Activated CD4-positive, alpha-beta T cell treated with anti-CD3 and anti-CD28 coated beads for 48 hours (primary cell): ENCODE measurements at regions not wholly inside any gene's neighbourhood (a gene's known extent, or its start where the extent isn't known, plus 50 kb on each side); places are given as distances from the start of the nearest gene placed in this dataset.

Experiments used
- DNase-seq: peaks from one replicate; pipeline ENCODE4 v3.0.0-alpha.2; 2020

DNA sequence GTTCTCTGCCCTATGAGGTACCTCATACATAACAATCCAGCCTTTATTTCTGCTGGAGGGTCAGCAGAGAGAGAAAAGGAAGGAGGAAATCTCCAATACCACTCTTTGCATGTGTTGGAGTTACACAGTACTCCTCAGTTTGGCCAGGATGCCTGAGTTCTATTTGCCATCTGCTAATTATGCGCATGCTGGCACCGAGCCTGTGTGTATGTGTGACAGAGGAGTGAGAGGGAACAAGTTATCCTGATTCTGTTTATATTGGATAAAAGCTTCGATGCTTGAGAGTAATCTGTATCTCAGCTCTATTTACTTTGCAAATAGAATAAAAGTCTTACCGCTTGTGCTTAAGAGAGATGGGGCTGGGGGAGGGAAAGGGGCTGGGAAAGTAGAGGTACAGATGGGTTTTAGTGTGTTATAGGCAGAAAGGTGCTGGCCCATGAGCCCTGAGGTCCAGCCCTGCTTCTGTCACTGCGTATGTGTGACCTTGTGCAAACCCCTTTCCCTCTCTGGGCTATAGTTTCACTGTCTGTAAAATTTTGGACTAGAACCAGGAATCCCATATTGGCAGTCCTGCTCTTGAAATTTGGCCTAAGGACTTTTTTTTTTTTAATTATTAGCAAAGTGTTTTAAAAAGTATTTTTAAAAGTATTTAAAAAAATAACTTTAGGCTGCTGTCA is 54.5 kb upstream of the PLXNA2 start:
- no peak for DNase-seq

DNA sequence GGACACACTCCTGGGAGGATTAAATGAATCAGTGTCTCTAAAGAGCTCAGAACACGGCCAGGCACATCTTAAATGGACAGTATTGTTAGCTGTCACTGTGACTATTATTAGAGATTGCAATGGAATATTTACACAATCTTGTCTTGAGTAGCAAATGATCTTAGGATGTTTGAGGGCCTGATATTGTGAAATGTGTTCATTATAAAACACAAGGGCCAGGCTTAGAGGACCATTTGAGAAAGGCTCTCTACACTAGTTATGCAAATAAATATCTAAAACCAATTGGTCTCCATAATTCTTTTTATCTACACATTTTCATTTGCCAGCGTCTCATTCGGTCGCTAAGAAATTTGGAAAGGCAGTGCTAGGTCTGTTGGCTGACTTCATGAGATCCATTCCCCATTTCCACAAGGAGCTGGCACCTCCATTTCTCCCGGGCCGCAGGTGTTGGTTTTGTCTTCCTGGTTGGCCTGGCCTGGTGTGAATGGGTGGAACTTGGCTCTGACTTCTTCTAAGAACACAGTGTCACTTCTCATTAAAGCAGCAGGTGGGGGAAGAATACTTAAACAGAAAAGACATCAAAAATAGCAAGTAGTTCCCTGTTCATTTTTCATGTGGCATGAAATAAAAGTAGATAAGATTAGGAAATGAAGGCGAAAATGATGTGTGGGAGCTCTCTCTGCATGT is 56.0 kb upstream of the PLXNA2 start:
- no peak for DNase-seq

DNA sequence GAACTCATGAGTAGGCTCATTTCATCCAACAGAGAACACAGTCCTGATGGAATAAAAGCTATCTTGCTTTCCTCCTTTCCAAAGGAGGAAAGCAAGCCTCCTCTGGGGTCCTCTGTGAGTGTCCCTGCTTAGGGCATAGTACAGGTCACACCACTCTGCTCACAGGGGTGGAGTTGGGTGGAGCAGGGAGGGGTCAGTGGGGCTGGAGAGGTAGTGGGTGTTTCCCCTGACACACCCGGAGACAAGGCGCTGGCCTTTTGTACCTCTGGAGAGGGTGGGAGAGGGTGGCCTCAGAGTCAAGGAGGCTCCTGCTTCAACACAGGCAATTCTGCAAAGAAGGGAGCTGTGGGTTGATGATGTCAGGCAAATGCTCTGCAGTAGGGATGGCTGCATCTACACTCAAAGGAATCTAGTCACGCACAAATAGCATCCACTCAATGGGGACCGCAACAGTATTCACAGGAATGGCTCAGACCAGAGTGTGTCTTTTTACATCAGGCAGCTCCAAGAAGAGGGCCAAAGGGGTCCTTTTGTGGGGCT is 58.6 kb upstream of the PLXNA2 start:
- DNase-seq: no peak

DNA sequence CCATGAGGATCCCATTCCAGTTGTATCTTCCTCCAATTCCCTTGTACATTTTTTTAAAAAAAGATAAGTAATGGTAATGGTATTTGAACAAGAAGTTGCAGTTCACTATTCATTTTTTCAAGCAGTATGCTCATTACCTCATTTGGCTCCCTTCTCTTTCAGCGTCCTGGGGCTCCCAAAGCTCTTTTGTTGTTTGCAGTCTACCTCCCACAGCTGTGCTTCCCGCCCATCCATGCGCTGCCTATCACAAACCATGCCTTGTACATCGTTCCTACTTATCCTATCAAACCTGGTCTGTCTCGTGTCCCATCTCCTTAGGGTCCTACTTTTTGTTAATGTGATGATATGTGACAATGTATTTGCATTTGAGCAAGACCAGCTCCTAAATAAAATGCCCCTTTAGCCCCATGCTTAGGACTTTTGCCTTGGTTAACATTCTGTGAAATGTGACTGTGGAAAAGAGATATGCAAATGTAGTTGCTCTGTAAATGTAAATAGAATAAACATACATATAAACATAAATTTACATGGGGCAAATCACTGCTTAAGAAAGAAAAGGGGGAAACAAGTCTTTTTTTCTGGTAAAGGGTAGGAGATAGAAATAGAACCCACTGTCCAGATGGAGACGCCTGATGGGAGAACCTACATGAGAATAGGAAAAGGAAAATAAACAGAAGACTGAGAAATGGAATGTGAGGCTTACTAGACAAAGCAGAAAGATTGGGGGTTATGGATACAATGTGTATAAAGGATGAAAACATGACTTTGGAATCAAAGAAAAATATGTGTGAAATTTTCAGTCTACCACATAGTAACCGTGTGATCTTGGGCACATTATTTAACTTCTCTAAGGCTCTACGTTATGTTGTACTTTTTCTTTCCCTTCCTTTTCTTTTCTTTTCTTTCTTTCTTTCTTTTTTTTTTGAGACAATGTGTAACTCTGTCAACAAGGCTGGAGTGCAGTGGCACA is 59.8 kb upstream of the PLXNA2 start:
- DNase-seq: no peak

DNA sequence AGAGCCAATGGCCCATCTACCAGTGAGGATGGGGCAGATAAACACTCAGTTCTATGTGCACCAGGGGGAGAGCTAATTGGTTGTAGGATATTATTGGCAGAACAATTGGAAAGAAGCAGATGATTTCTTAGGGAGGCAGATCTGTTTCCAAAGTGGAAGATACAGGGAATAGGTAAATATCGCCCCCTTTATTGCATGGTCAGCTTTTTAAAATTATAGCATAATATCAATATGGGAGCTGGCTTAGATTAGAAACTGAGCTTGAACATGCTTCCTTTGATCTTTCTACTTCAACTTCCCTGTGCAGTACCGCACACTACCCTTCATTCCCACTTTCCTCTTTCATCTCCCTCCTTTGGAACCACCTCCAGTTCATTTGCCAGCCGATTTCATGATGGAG is 64.0 kb upstream of the PLXNA2 start:
- no peak for DNase-seq

DNA sequence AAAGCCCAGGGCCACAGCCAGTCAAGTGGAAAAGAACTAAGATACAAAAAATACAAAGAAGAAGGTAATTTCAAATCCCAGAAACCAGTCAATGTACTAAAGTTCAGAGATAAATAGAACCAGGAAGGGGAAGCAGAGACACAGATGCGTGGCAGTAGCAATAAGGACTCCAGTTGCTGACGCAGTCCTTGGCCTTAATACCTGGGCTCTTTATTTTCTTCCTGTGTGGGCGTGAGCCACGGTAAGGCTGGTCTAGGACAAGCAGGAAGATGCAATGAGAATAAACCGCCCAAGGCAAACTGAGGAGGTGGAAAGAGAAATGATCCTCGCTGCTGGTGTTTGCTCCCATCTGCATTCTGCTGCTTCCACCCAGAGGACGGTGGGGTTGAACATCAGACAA is 65.6 kb upstream of the PLXNA2 start:
- no peak for DNase-seq

DNA sequence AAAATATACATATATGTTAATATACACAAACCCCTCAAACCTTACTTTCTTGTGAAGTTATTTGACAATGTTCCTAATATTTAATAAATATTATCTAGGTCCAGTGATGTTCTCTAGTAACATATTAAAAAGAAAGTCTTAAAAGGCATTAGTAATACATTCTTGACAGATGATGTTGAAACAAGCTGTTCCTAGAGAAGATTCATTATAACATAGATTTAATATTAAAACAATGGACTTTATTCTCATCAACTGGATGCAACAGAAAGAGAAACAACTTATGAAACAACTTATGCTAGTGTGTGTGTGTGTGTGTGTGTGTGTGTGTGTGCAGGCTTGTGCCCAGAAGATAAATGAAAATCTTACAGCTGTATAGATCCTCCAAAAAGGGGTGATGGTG is 68.5 kb upstream of the PLXNA2 start:
- DNase-seq: no peak

DNA sequence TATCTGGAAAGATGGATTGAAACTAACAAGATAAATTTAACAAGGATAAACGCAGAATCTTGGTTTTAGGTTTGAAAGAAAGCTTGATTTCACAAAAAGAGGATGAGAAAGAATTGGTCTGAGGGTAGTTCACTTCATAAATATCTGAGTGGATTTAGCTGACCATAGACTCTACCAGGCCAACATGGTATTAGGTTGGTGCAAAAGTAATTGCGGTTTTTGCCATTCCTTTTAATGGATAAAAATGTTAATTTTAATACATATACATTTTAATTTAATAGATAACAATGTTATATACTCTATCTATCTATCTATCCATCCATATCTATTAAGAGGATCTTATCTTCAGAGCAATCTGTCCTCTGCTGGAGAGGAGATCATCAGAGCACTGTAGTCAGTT is 70.2 kb upstream of the PLXNA2 start:
- DNase-seq: no peak

DNA sequence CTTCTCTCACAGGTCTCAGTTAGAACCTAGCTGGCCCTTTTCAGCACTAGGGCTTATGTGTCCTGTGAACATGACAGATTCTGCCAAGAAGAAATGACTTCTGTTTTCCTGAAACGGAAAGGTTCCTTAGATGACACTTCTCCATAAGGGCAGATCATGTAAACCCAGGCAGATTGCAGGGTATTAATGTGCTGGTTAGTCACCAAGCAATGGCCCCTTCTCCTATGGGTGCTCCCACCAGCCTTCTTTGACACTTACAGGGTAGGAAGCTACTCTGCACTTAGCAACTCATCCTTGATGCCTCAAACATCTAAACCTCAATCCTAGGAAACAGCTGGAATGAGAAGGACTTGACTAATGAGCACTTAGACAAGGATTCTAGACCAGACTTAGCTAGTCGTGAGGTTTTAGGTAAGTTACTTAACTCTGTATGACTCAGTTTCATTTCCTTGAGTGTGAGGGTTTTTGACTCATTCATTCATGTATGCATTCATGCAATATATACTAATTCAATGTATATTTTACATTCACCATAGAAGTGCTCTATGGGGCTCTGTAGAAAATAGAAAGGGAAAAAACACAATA is 74.1 kb upstream of the PLXNA2 start:
- DNase-seq: no peak

DNA sequence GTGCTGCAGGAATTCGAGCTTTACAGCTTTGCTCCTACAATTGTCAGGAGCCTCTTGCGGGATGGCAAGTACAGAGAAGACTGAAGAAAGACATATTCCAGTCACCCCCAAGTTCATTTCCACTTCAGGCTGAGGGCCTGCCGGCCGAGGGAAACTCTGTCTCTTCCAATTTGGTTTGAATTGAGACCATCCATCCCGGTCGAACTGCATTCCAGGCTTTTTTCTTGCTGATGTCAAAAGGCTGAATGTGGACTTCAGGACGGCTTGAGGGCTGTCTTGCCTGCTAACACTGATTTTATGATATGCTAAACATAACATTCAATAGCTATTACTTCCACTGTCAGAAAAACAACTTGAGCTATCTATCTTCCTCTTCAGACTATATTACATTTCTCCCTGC is 79.8 kb upstream of the PLXNA2 start:
- no peak for DNase-seq

DNA sequence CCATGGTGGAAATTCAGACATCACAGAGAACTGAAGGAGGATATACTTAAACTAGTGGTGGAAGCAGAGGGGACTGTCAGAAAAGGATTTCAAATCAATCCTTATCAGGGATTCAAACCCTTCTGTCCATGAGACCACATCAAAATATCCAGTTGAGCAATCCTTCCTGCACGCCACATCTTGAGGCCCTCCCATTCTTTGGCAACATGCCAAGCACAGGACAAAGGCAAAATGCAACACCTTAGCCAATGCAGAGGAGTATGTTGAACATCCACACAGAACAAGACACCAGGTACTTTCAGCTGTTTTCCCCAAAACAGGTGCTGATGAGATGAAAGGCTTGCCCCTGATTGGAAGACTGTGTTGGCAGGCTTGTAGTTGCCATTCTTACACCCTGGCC is 81.8 kb upstream of the PLXNA2 start:
- DNase-seq: no peak

DNA sequence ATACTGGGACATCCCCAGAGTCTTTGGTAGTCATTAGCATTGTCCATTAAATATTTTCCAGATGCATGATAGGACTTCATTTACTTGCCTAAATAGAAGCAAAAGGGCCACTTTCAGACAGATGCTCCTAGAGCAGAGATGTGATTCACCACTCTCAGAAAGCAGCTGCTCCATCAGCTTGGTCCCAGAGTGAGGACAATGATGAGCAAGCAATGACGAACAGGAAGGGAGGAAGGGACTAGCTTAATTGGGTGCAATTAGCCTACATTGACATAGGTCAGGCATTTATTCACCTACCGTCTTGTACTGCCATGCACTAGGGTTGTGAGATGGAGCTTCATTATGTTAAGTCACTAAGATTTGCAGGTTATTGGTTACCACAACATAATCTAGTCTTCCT is 85.1 kb upstream of the PLXNA2 start:
- no peak for DNase-seq

DNA sequence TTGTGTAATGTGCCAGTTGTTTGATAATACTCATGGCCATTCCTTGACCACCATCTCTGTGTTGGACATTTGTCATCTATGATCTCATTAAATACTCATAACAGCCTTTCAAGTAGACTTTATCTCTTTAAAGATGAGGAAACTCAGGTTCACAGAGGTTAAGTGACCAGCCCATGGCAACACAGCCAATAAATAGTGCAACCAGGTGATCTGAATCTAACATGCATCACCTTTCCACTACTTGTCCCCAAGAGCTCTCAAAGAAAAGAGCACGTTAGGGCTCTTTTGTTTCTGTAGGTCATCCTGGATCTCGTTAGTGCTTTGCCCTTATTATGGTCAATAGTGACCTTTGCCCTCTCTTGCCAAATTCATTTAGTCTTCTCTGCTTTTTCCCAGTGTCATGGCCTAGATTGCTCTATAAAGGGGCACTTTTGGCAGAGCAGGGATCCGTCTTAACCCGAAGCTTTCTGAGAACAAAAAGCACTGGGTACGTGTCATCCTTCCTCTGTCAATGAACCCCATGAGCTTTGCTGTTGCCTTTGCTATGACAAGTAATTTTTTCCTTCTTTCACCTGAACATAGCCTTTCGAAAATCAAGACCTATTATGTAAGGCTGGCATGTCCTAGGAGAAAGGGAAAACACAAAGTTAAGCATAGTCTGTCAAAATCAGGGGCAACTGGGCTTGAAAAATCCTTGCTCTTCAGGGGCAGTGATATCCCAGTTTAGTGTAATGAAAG is 88.0 kb upstream of the PLXNA2 start:
- no peak for DNase-seq

DNA sequence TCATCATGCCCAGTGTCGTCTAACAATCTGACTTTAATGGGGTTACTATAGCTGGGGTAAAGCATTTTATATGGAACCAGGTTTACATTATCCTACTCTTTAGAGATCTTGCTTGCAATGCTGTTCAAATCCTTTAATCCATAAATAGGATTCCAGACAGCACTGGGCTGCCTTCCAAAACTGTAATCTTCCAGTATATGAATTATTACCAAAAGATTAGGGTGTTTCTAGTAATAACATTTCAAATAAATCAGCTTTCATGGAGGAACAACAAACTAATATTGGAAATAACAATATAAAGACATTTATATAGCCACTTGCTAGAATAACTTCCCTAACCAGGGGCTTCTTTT is 88.6 kb upstream of the PLXNA2 start:
- no peak for DNase-seq

DNA sequence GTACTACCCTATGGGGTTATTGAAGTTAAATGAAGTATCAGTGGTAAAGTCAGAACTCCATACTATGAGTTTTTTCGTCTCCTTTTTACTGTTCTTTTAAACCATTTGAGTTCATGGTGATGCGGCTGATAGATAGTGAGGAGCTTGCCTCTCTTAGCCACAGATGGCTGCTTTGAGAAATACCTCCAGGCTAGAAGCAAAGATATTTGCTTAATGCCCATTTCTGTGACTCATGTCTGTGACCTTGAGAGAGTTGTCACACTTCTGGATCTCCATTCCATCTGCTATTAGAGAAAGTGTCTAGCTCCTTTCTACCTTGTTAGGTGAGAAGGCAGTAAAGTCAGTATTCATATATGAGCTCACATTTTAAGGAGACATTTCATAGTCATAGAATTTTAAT is 89.5 kb upstream of the PLXNA2 start:
- no peak for DNase-seq

DNA sequence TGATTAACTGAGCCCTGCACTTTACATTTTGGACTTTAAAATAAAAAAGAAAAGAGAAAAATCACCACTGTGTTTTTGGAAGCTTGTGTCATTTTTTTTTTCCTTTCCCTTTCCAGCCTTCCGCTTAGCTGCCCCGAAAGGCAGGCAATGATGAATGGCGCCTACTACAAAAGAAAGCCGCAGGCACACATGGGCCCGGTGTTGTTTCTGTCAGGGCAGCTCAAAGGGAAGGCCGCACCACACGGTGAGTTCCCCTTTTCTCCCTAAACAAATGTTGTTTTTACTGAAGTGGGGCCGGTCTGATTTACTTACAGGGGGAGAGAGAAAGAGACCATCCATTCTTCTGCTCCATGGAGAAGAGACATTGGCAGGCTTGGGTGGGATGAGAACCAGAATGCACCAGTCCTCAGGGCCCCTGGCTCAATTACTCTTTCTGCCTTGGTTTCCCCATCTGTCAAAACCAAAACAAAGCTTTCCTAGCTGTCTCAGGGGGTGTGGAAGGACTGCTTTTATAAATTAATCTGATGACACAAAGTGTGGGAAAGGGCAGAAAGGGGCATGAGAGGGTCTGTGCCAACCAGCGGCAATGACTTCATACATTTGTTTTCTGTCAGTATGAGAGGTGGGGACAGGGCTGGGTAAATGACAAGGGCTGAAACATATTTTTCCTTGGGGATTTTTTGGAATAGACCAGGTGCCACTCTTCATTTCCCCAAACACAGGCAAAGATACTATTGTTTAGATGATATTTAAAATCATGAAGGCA is 91.4 kb upstream of the PLXNA2 start:
- no peak for DNase-seq

DNA sequence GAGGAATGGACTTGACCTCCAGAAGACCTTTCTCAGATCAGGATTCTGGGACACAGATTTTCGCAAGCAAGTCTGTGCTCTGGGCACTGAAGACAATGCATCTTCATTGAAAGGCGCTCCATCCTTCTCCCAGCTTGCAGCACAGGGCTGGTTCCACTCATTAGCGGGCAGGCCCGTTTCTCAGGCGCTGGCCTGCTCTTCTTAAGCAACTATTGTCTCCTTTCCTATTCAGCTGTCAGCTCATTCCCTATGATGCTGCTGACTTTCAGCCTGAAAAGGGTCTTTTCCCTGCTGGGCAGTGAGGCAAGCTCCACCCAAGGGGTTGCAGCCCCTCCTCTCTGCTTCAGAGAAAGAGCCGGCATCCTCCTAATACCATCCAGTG is 91.9 kb upstream of the PLXNA2 start:
- no peak for DNase-seq

DNA sequence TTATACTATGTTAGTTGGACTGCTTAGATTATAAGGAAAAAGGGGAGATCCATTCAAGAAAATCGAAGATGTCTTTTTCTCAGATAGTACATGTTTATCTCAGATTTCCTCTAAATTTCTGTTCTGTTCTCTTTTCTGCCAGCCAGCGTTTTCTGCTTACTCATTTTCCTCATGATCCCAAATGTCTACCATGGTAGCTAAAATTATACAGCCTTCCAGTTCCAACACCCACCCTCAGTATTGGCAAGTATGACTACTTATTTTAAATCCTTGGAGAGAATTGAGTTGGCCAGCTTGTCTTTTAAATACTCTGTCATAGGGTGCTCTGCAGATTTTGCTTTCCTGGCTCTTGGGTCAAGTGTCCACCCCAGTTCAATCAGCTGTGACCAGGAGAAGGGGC is 95.7 kb upstream of the PLXNA2 start:
- DNase-seq: no peak

DNA sequence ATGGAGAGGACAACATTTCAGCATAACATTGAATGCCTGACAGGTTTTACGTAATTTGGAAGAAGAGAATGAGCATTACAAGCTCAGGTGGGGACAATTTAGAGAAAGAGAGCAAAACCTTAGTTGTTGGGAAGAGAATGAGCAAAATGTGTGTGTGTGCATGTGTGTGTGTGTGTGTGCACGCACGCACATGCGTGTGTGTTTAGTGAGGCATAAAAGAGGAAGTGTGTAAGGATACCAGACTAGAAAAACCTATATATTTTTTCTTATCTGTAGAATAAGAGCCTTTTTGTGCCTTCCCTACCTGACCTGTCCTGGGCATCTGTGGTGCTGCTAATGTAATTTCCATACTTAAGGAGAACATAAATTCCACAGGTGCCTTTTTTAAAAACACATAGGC is 99.0 kb upstream of the PLXNA2 start:
- DNase-seq: no peak

DNA sequence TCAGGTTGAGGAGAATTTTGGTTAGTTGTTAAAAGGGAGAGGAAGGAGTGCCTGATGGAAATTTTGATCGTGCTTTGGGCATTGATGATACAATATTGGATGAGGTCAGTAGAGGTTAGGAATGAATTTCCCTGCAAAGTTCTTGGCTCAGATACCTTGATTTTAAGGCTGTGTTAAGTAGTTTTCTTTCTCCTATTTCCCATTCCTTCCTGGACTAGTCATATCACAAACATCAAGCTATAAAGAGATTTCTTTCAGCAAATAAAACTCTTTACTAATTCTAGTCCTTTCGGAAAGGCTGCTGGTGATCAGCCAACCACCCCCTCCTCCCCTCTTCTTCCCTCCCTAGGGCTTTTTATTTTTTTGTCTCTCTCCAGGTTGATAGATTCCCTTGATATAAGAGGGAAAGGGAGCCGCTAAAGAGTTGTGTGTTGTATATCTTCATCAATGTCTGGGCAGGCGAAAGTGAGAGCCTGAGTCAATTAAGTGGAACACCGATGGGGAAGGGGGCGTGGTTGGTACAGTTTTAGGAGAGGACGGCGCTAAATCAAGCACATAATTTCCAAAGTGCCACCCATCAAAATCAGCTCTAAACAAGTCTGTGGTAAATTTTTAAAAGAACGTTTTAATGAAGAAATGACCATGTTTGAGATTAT is 100.1 kb upstream of the PLXNA2 start:
- no peak for DNase-seq

DNA sequence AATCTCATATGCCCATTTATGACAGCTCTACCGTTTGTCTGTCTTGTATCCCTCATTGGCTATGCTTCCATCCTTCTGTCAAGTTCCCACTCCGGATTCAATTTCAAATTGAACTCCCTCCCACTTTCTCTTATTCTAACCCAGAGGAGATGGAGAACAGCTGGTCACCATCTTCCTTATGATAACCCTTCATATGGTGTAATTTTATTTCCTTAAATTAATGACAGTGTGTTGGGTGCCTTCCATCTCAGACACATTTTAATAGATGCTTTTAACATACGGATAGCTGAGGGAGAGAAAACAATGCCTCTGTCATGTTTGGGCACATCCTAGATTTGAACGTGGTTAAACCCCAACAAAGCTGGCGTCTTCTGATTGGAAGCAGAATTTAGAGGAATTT is 103.0 kb upstream of the PLXNA2 start:
- DNase-seq: no peak
